Cardiac muscle cell (in vitro differentiated cells and primary cell): ENCODE measurements at regions not wholly inside any gene's neighbourhood (a gene's known extent, or its start where the extent isn't known, plus 50 kb on each side); places are given as distances from the start of the nearest gene placed in this dataset.

Experiments
- DNase-seq, 2 donors: peaks; one replicate each; pipeline versions ENCODE4 v3.0.0 to v3.0.0-alpha.2; 2010 to 2017; ENCODE audit warnings: low read depth in 1 of 2, low spot score in 1 of 2
- H3K27ac ChIP-seq: fragments of 200-600 bp; sonication (generic); 2 replicates; pipeline ENCODE4 v1.5.1; 2016
- H3K27me3 ChIP-seq: fragments of 200-600 bp; sonication (generic); 2 replicates; pipeline ENCODE4 v1.6.0; 2016; ENCODE audit warnings: control low read depth
- H3K36me3 ChIP-seq: fragments of 200-600 bp; sonication (generic); 2 replicates; pipeline ENCODE4 v1.5.1; 2016; ENCODE audit warnings: control low read depth
- H3K4me1 ChIP-seq: fragments of 200-600 bp; sonication (generic); 2 replicates; pipeline ENCODE4 v1.8.1; 2017; ENCODE audit warnings: low read depth, mild to moderate bottlenecking, mixed run types
- H3K4me3 ChIP-seq: fragments of 200-600 bp; sonication (generic); 2 replicates; pipeline ENCODE4 v1.5.1; 2016; ENCODE audit warnings: mild to moderate bottlenecking
- H3K9me3 ChIP-seq: fragments of 200-600 bp; sonication (generic); 2 replicates; pipeline ENCODE4 v1.5.1; 2017; ENCODE audit warnings: low read depth, mild to moderate bottlenecking, control low read depth
- CTCF ChIP-seq: IDR thresholded peaks from 2 replicates; pipeline ENCODE4 v1.5.1; 2012; ENCODE audit warnings: low read depth, mild to moderate bottlenecking, low read length

- no peak for DNase-seq
Measured at GRCh38 chr4:170398218-170398617, 308.5 kb upstream of the AADAT start.

GRCh38 chr4:170395773-170396172, 306.0 kb upstream of the AADAT start:
- TF ChIP-seq CTCF: no peak
- H3K27ac ChIP-seq: no peak overlapping the region
- H3K4me1 ChIP-seq: no peaks in the 10 kb centered on the region
- H3K36me3 ChIP-seq: no peaks in the 10 kb centered on the region
- H3K4me3 ChIP-seq: no peak overlapping the region
- no peaks in the 10 kb centered on the region for H3K27me3 ChIP-seq
- DNase-seq: no peak
- H3K9me3 ChIP-seq: no peaks in the 10 kb centered on the region

More at GRCh38 chr4:170398218-170398617, 308.5 kb upstream of the AADAT start:
- TF ChIP-seq CTCF: no peak
- Histone ChIP-seq H3K4me1 (no peaks in the 10 kb centered on the region), H3K4me3 (no peak overlapping the region), H3K27ac (no peak overlapping the region), H3K36me3 (no peaks in the 10 kb centered on the region), H3K27me3 (no peaks in the 10 kb centered on the region), H3K9me3 (no peaks in the 10 kb centered on the region)

- Histone ChIP-seq H3K4me1 (no peaks in the 10 kb centered on the region), H3K27ac (no peak overlapping the region), H3K36me3 (no peaks in the 10 kb centered on the region), H3K27me3 (no peaks in the 10 kb centered on the region), H3K4me3 (no peak overlapping the region), H3K9me3 (no peaks in the 10 kb centered on the region)
- DNase-seq: no peak
- TF ChIP-seq CTCF: no peak
Measured at GRCh38 chr4:170391066-170391740, 301.4 kb upstream of the AADAT start.

GRCh38 chr4:170389411-170389810, 299.7 kb upstream of the AADAT start:
- Histone ChIP-seq H3K4me1 (no peaks in the 10 kb centered on the region), H3K27me3 (no peaks in the 10 kb centered on the region), H3K27ac (no peak overlapping the region), H3K4me3 (no peak overlapping the region), H3K36me3 (no peaks in the 10 kb centered on the region), H3K9me3 (no peaks in the 10 kb centered on the region)
- DNase-seq: no peak
- TF ChIP-seq CTCF: no peak

GRCh38 chr4:170388255-170388654, 298.5 kb upstream of the AADAT start:
- TF ChIP-seq CTCF: no peak
- Histone ChIP-seq H3K27ac (no peak overlapping the region), H3K9me3 (no peaks in the 10 kb centered on the region), H3K4me1 (no peaks in the 10 kb centered on the region), H3K27me3 (no peaks in the 10 kb centered on the region), H3K36me3 (no peaks in the 10 kb centered on the region), H3K4me3 (no peak overlapping the region)
- no peak for DNase-seq

GRCh38 chr4:170386971-170387370, 297.2 kb upstream of the AADAT start:
- DNase-seq: no peak
- H3K9me3 ChIP-seq: no peaks in the 10 kb centered on the region
- H3K27me3 ChIP-seq: no peaks in the 10 kb centered on the region
- no peak for TF ChIP-seq CTCF
- H3K27ac ChIP-seq: no peak overlapping the region
- no peak overlapping the region for H3K4me3 ChIP-seq
- no peaks in the 10 kb centered on the region for H3K4me1 ChIP-seq
- H3K36me3 ChIP-seq: no peaks in the 10 kb centered on the region
